ENCODE measurements at regions not wholly inside any gene's neighbourhood (a gene's known extent, or its start where the extent isn't known, plus 50 kb on each side); places are given as distances from the start of the nearest gene placed in this dataset.

GRCh38 chr10:4333459-4333894, 492.5 kb upstream of the AKR1E2 start:
- peak; percentile 59 to 88 (median 84) for DNase-seq

- DNase-seq: peak in 1 of 3 donors; percentile 3
These were observed 493.1 kb upstream of the AKR1E2 start for GRCh38 chr10:4332764-4333458.

DNA sequence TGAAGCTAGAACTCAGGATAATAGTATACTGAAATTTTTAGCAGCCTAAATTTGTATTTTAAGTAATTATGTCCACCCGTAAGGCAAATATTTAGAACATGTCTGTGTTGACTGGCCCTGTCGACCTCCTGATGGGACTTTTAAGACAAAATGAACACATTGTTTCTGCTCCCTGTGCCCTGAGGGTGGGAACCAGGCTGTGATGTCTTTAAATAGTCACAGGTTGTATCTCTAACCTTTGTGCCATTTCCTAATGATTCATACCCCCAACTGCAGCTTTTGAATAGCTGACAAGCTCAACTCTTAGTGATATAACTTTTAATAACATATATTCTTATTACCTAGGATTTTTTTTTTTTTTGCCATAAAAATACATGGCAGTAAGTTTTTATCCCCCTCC, 494.9 kb upstream of the AKR1E2 start:
- no peak for DNase-seq

DNA sequence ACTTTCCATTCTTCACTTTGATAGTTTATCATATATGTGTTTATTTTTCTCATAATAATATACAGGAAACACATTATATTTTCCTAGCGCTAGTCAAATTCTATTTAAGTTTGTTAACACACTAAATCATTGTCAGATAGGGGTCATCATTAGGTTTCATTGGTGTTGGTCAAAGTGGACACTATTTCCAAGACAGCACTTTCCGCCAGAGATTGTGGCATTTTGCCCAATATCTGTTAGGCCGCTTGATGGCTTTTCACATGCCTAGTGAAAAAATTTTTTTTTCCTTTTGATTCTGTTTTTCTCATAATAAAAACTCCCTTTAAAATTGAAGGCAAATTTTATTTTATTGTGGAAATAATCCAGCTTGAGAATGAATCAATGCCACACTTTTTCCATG, 495.4 kb upstream of the AKR1E2 start:
- no peak for DNase-seq

DNA sequence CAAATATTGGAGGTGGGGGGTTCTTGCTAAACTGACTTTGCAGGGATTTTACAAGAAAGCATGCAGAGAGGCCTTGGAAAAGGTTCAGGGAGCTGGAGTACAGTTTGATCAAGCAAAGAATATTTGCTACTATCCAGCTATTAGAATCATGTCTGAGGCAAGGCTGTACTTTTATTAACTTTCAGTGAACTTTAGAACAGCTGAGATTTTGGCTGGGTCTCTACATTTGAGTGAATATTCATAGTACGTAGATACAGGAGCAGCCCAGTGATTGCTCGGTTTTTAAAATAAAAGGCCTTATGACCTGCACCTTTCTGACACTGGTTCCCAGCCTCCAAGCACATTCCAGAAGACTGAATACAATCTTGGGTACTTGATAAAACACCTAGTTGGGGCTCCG, 496.8 kb upstream of the AKR1E2 start:
- DNase-seq: no peak

DNA sequence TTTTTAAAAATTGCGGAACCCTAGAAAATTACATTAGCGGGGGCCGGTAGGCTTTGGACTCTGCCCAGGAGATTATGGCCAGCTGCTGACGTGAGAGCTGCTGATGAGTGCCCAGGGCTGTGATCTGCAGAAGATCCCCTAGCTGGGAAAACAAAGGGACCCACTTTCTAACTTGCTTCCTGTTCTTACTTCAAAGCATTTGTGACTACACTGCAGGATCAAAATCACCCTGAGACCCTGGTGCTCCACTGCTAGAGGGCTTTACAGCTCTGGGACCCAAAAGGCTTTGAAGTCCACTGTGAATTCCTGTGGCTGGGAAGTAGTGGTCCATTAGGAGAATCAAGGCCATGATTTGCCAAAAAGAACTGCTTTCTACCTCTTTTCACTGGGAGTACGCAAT, 499.4 kb upstream of the AKR1E2 start:
- no peak for DNase-seq

GRCh38 chr10:4319870-4320367, 506.1 kb upstream of the AKR1E2 start:
- DNase-seq: no peak

DNA sequence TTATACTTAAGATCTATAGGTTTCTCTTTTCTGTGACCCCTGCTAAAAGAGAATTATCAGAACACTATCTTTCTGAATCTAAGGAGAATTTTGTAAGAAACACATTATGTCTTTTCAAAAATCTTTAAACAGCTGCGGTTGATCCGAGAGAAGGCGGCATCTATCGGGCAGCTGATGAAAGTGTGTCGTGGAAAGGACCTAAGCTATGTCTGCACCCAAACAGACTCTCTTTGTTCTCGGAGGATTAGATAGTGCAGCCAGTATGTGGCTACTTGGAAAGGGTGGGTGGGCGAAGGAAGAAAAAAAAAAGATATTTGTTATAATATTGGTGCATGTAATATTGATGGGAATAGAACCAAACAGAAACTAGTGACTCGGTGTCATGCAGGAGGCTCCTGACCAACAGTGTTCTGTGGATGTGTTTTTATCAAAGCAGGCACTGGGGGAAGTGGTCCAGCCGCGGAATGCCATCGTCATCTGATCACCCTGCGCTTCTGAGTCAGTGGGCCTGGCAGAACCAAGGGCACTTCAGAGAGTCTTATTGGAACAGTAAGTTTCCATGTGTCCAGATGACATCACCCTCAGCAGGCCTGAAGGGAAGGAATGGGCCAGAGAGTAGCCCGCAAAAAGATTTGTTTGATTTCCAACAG, 509.7 kb upstream of the AKR1E2 start:
- peak in 1 of 3 donors; percentile 5 for DNase-seq

GRCh38 chr10:4315551-4315950, 510.5 kb upstream of the AKR1E2 start:
- DNase-seq: no peak

- DNase-seq: no peak
These were observed 513.0 kb upstream of the AKR1E2 start for GRCh38 chr10:4313051-4313450.

DNA sequence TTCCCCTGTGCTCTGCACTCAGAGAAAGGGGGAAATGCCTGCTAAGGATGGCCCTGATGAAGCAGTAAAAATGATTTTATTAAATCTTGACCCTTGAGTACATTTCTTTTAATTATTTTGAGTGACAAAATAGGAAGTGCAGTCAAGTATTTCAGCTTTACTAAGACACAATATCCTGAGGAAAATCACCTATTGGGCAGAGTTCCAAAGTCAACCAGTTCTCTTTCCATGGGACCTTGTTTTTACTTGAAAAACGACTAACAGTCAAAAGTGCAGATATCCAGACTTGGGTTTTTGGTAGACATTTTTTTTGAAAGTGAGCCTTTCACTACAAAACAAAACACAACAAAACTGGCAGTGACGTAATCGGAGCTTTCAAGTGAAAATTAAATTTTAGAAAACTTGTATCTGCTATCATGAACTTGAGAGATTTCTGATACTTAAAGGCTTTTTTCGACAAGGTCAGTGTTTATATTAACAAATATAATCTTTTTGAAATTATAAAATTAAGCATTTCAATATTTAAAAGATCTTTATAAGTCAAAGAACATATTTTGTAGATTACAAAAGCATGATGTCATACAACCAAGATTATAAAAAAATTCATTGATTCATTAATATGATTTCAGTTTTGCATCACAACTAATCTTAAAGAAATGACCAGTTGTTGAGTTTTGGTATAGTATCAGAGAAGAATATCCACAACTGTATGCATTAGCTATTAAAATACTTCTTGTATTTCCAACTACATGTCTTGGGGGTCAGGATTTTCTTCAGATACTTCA, 513.8 kb upstream of the AKR1E2 start:
- no peak for DNase-seq

DNA sequence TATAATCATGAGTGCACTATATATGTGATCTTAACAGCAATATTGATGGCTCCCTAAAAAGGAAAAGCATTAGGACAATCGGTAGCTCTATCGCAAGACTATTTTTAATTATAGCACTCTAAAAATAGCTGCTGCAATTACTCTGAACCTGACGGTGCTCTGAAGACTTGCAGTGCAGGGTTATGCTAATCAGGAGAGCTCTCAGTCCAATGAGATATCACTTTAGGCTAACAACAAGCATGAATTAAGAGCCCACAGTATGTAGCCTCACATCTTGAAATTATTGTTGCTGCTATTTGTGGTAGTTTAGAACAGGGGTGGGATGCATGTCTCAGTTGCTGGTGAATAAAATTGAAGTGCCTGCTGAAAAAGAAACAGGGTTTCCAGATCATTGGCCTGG, 515.8 kb upstream of the AKR1E2 start:
- no peak for DNase-seq

DNA sequence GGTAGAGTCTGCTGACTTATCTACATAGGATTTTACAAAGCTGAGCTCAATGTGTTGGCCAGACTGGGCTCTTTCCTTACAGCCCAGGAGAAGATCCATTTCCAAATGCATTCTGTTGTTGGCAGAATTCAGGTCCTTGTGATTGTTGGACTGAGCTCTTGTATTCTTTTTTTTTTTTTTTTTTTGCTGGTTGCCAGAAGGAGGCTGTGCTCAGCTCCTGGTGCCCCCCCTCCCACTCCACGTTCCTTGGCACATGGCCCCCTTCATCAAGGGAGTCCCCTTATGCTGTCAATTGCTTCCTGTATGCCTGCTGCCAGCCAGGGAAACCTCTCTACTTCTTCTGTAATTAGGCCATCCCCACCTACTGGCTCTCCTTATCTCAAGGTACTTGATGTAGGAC, 518.1 kb upstream of the AKR1E2 start:
- DNase-seq: no peak

GRCh38 chr10:4306871-4307270, 519.1 kb upstream of the AKR1E2 start:
- no peak for DNase-seq

DNA sequence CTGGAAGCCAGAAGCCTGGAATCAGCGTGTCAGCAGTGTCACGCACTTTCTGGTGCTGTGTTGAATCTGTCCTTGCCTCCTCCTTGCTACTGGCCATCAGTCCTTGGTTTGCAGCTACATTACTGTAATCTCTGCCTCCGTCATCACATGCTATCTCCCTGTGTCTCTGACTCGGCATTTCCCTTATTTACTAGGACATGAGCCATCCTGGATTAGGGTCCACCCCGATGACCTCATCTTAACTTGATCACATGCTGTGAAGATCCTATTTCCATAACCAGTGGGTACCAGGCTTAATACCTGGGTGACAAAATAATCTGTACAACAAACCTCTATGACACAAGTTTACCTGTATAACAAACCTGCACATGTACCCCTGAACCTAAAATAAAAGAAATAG, 518.0 kb upstream of the KLF6 start:
- peak; percentile 14 to 43 (median 20) for DNase-seq

- no peak for DNase-seq
These were observed 516.5 kb upstream of the KLF6 start for GRCh38 chr10:4301291-4302045.

- no peak for DNase-seq
These were observed 511.2 kb upstream of the KLF6 start for GRCh38 chr10:4296161-4296560.

GRCh38 chr10:4294996-4295792, 510.2 kb upstream of the KLF6 start:
- DNase-seq: no peak

- DNase-seq: no peak
These were observed 509.3 kb upstream of the KLF6 start for GRCh38 chr10:4294271-4294670.

DNA sequence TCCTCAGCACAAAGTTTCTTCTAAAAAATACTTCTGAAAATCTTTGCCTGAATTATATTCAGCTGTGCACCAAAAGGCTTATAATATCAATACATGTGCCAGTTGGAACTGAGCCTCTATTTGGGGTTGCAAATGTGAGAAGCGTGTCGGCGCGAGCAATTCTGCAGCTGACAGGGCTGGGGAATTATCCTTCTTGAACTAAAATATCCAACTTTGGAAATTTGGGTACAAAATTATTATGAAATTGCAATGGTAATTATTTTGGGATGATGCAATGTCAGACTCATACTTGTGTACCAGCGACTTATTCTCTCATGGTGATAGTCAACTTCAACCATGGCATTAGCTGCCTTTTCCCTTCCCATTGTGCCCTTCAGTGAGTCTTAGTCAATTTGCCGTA, 507.0 kb upstream of the KLF6 start:
- DNase-seq: peak in 1 of 3 donors; percentile 14

GRCh38 chr10:4285121-4285520, 500.1 kb upstream of the KLF6 start:
- DNase-seq: no peak

All from suppressor macrophage treated with lipopolysaccharide for 1 hour (primary cell).